Gastroesophageal sphincter (tissue), 4 donors: ENCODE measurements at regions not wholly inside any gene's neighbourhood (a gene's known extent, or its start where the extent isn't known, plus 50 kb on each side); places are given as distances from the start of the nearest gene placed in this dataset.

Source experiments
- ATAC-seq: fragments of 150-250 bp; one replicate; pipeline ENCODE4 v1.9.1; 2016; ENCODE audit warnings: mild to moderate bottlenecking, moderate library complexity
- H3K27ac ChIP-seq, 4 donors: fragments of 200-600 bp; sonication (generic) in 3 of 4; 1 replicate in 3 of 4; 2 replicates in 1 of 4; pipeline ENCODE4 v1.5.1; 2016 to 2019
- H3K27me3 ChIP-seq: fragments of 200-600 bp; sonication (generic); one replicate; pipeline ENCODE4 v1.5.1; 2019
- H3K36me3 ChIP-seq, 2 donors: fragments of 200-600 bp; sonication (generic); one replicate each; pipeline ENCODE4 v1.5.1; 2019; ENCODE audit warnings: control low read depth in 1 of 2
- H3K4me1 ChIP-seq, 3 donors: fragments of 200-600 bp; sonication (generic); 1 replicate in 2 of 3; 2 replicates in 1 of 3; pipeline ENCODE4 v1.5.1; 2016 to 2019; ENCODE audit warnings: control low read depth in 2 of 3
- H3K4me3 ChIP-seq, 2 donors: fragments of 200-600 bp; sonication (generic); one replicate each; pipeline ENCODE4 v1.5.1; 2019; ENCODE audit warnings: mild to moderate bottlenecking in 1 of 2, moderate library complexity in 1 of 2
- H3K9me3 ChIP-seq, 3 donors: fragments of 200-600 bp; sonication (generic); one replicate each; pipeline ENCODE4 v1.5.1; 2017 to 2019; ENCODE audit warnings: control low read depth in 2 of 3
- EP300 ChIP-seq: sonication (generic); formaldehyde crosslinking; IDR thresholded peaks from one replicate; pipeline ENCODE4 v1.6.1; 2017; ENCODE audit warnings: antibody characterized with exemption, mild to moderate bottlenecking
- POLR2A ChIP-seq, 2 donors: fragments of 450-650 bp; IDR thresholded peaks; one replicate each; pipeline ENCODE4 v1.6.1; 2017; ENCODE audit warnings: antibody characterized with exemption in 2 of 2, mild to moderate bottlenecking in 2 of 2, moderate library complexity in 1 of 2
- POLR2AphosphoS5 ChIP-seq: sonication (generic); formaldehyde crosslinking; IDR thresholded peaks from one replicate; pipeline ENCODE4 v1.6.1; 2017; ENCODE audit warnings: antibody characterized with exemption
- WGBS, 2 donors: methylation state at CpG; one replicate each; pipeline ENCODE4 v1.1.5; 2018; ENCODE audit warnings: low coverage in 1 of 2; 5-methylcytosine and 5-hydroxymethylcytosine counted together
- TF ChIP-seq, protein P1 (sequence below), 4 experiments: fragments of 200-600 bp in 2 of 4; fragments of 450-650 bp in 2 of 4; sonication (generic) in 1 of 4; IDR thresholded peaks; one replicate each; pipeline ENCODE4 v1.5.1; 2017 to 2019; ENCODE audit warnings: antibody characterized with exemption in 4 of 4, mild to moderate bottlenecking in 2 of 4, moderate library complexity in 2 of 4

DNA sequence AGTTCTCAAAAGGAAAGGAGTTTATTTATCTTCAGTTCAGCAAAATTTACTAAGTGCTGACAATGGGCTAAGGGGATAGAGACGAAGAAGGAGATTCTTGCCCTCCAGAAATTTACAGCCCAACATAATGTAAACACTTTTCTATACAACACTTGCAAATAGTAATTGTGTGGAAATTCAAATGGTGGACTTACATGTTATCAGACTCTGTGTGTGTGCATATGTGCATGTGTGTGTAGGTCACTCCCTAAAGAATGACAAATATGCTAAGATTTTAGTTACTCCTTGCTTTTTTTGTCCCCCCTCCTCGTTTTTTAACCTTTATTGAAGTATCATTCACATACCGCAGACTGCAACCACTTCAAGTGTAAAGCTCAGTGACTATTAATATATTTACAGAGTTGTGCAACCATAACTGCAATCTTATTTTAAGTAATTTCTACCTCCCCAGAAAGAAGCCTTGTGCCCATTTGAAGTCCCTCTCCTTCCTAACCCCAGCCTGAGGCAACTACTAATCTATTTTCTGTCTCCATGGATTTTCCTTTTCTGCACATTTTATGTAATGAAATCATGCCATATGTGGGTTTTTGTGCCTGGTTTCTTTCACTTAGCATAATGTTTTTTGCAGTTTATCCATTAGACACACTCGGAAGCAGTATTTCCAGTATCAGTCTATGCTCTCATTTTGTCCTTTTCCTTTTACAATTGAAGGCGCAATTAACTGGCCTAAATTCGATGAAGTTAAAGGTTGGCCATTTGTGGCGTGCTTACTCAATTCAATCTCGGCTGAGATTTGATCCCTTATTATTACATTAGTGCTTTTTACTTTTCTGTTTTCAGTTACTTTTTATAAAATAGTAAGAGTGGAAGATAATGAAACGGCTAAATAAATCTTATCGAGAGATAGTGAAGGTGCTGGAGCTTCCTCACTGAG lies 318.4 kb downstream of the HAPSTR1 start:
- Histone ChIP-seq H3K9me3 (no peaks in the 10 kb centered on the region), H3K4me3 (no peak overlapping the region), H3K4me1 (peaks cover 0 to 9% (median 0%) of the 10 kb centered on the region in 3 donors), H3K36me3 (no peaks in the 10 kb centered on the region), H3K27ac (no peak overlapping the region), H3K27me3 (no peaks in the 10 kb centered on the region)
- ATAC-seq, result no peak
- WGBS, 2 donors, result 72 to 75% methylated on average over 10 of the region's 10 CpGs
- TF ChIP-seq, protein P1, sequence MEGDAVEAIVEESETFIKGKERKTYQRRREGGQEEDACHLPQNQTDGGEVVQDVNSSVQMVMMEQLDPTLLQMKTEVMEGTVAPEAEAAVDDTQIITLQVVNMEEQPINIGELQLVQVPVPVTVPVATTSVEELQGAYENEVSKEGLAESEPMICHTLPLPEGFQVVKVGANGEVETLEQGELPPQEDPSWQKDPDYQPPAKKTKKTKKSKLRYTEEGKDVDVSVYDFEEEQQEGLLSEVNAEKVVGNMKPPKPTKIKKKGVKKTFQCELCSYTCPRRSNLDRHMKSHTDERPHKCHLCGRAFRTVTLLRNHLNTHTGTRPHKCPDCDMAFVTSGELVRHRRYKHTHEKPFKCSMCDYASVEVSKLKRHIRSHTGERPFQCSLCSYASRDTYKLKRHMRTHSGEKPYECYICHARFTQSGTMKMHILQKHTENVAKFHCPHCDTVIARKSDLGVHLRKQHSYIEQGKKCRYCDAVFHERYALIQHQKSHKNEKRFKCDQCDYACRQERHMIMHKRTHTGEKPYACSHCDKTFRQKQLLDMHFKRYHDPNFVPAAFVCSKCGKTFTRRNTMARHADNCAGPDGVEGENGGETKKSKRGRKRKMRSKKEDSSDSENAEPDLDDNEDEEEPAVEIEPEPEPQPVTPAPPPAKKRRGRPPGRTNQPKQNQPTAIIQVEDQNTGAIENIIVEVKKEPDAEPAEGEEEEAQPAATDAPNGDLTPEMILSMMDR (IDR thresholded peaks at IDR 0.05), result no peak
- TF ChIP-seq POLR2AphosphoS5, result no peak
- TF ChIP-seq POLR2A (IDR thresholded peaks at IDR 0.05), result no peak
- no peak for TF ChIP-seq EP300

- peaks cover 0 to 9% (median 0%) of the 10 kb centered on the region in 3 donors for H3K4me1 ChIP-seq
- H3K4me3 ChIP-seq, result no peak overlapping the region
- H3K27me3 ChIP-seq, result no peaks in the 10 kb centered on the region
- WGBS, 2 donors, result 65 to 71% methylated on average over 5 to 7 of the region's 7 CpGs
- H3K36me3 ChIP-seq, result no peaks in the 10 kb centered on the region
- H3K27ac ChIP-seq, result no peak overlapping the region
- H3K9me3 ChIP-seq, result no peaks in the 10 kb centered on the region
- TF ChIP-seq EP300 (no peak), POLR2A (IDR thresholded peaks at IDR 0.05) (no peak), POLR2AphosphoS5 (no peak)
- TF ChIP-seq, protein P1 (IDR thresholded peaks at IDR 0.05), result no peak
- no peak for ATAC-seq
Observed at GRCh38 chr16:9411426-9411825, 320.0 kb downstream of the HAPSTR1 start.

GRCh38 chr16:9412031-9412914 lies 320.8 kb downstream of the HAPSTR1 start:
- Histone ChIP-seq H3K27ac (no peak overlapping the region), H3K36me3 (no peaks in the 10 kb centered on the region), H3K4me3 (no peak overlapping the region), H3K9me3 (peaks cover 0 to 7% (median 0%) of the 10 kb centered on the region in 3 donors), H3K4me1 (peaks cover 0 to 9% (median 0%) of the 10 kb centered on the region in 3 donors), H3K27me3 (no peaks in the 10 kb centered on the region)
- TF ChIP-seq POLR2AphosphoS5 (no peak), EP300 (no peak), POLR2A (IDR thresholded peaks at IDR 0.05) (no peak)
- TF ChIP-seq, protein P1 (IDR thresholded peaks at IDR 0.05), result no peak
- 43 to 56% methylated on average over 8 to 9 of the region's 9 CpGs for WGBS, 2 donors
- no peak for ATAC-seq

DNA sequence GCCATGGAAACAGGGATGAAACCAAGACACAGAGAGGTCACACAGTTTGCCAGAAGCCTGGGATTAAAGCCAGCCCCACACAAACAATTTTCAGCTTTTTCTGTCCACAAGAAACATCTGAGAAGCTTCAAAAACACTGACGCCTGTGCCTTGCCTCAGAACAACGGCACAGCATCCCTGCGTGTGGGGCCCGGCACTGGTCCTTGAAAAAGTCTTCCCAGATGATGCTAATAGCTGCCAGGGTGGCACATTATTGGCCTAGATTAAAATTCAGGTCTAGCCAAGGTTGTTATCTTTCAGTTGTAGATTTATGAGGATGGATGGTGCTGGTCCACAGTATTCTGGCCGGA lies 321.4 kb downstream of the HAPSTR1 start:
- TF ChIP-seq POLR2AphosphoS5, result no peak
- TF ChIP-seq POLR2A (IDR thresholded peaks at IDR 0.05), result no peak
- TF ChIP-seq EP300, result no peak
- TF ChIP-seq, protein P1 (IDR thresholded peaks at IDR 0.05), result no peak
- no peak for ATAC-seq
- no peak overlapping the region for H3K27ac ChIP-seq
- 22 to 39% methylated on average over 2 to 5 of the region's 5 CpGs for WGBS, 2 donors
- peaks cover 0 to 9% (median 0%) of the 10 kb centered on the region in 3 donors for H3K9me3 ChIP-seq
- peaks cover 0 to 9% (median 0%) of the 10 kb centered on the region in 3 donors for H3K4me1 ChIP-seq
- no peaks in the 10 kb centered on the region for H3K36me3 ChIP-seq
- H3K27me3 ChIP-seq, result no peaks in the 10 kb centered on the region
- H3K4me3 ChIP-seq, result no peak overlapping the region
